Duodenal mucosa (tissue), 2 donors: ENCODE measurements at regions not wholly inside any gene's neighbourhood (a gene's known extent, or its start where the extent isn't known, plus 50 kb on each side); places are given as distances from the start of the nearest gene placed in this dataset.
"Not testable (repeated sequence)": the region's sequence is repeated elsewhere in the genome, so short reads cannot be mapped to it uniquely, and the experiment has no call there.

Experiments
- H3K27ac ChIP-seq: one replicate; pipeline ENCODE4 v1.7.0; 2013; ENCODE audit warnings: low read depth, low read length
- H3K27me3 ChIP-seq, 2 donors: one replicate each; pipeline ENCODE4 v1.7.0; 2013; ENCODE audit warnings: low read length in 2 of 2, control low read depth in 1 of 2; ENCODE audit not compliant: insufficient read depth in 2 of 2, control insufficient read depth in 1 of 2
- H3K36me3 ChIP-seq, 2 donors: one replicate each; pipeline ENCODE4 v1.7.0; 2013; ENCODE audit warnings: low read length in 2 of 2, control low read depth in 1 of 2; ENCODE audit not compliant: insufficient read depth in 2 of 2, control insufficient read depth in 1 of 2
- H3K4me1 ChIP-seq, 2 donors: one replicate each; pipeline ENCODE4 v1.7.0; 2013; ENCODE audit warnings: low read length in 2 of 2, control low read depth in 1 of 2; ENCODE audit not compliant: insufficient read depth in 2 of 2, control insufficient read depth in 1 of 2
- H3K4me3 ChIP-seq, 2 donors: one replicate each; pipeline ENCODE4 v1.7.0; 2013; ENCODE audit warnings: low read length in 2 of 2, low read depth in 1 of 2
- H3K9ac ChIP-seq, 2 donors: one replicate each; pipeline ENCODE4 v1.7.0; 2013; ENCODE audit warnings: low read length in 2 of 2, low read depth in 1 of 2
- H3K9me3 ChIP-seq, 2 donors: one replicate each; pipeline ENCODE4 v1.7.0; 2013; ENCODE audit warnings: low read length in 2 of 2, control low read depth in 1 of 2; ENCODE audit not compliant: control insufficient read depth in 1 of 2

GRCh38 chr6:6980999-6981597 lies 126.7 kb upstream of the RREB1 start:
- no peaks in the 10 kb centered on the region for H3K9me3 ChIP-seq
- no peak overlapping the region for H3K4me3 ChIP-seq
- no peak overlapping the region for H3K27ac ChIP-seq
- H3K36me3 ChIP-seq, result no peaks in the 10 kb centered on the region
- peaks cover 0 to 5% of the 10 kb centered on the region in 2 donors for H3K4me1 ChIP-seq
- no peaks in the 10 kb centered on the region for H3K27me3 ChIP-seq
- no peak overlapping the region for H3K9ac ChIP-seq

GRCh38 chr6:6981681-6982322 lies 126.0 kb upstream of the RREB1 start:
- Histone ChIP-seq H3K9ac (no peak overlapping the region), H3K36me3 (no peaks in the 10 kb centered on the region), H3K4me1 (peaks cover 0 to 5% of the 10 kb centered on the region in 2 donors), H3K9me3 (no peaks in the 10 kb centered on the region), H3K27me3 (no peaks in the 10 kb centered on the region), H3K27ac (no peak overlapping the region), H3K4me3 (no peak overlapping the region)

GRCh38 chr6:6982663-6983062 lies 125.1 kb upstream of the RREB1 start:
- no peaks in the 10 kb centered on the region for H3K36me3 ChIP-seq
- no peaks in the 10 kb centered on the region for H3K9me3 ChIP-seq
- no peak overlapping the region for H3K9ac ChIP-seq
- peaks cover 0 to 5% of the 10 kb centered on the region in 2 donors for H3K4me1 ChIP-seq
- no peaks in the 10 kb centered on the region for H3K27me3 ChIP-seq
- no peak overlapping the region for H3K4me3 ChIP-seq
- no peak overlapping the region for H3K27ac ChIP-seq

- H3K27me3 ChIP-seq, result no peaks in the 10 kb centered on the region
- H3K9ac ChIP-seq, result no peak overlapping the region
- H3K4me1 ChIP-seq, result peaks cover 0 to 5% of the 10 kb centered on the region in 2 donors
- no peaks in the 10 kb centered on the region for H3K36me3 ChIP-seq
- H3K27ac ChIP-seq, result no peak overlapping the region
- no peaks in the 10 kb centered on the region for H3K9me3 ChIP-seq
- no peak overlapping the region for H3K4me3 ChIP-seq
Measured at GRCh38 chr6:6984585-6985366, 123.0 kb upstream of the RREB1 start.

GRCh38 chr6:6986344-6986743 lies 121.4 kb upstream of the RREB1 start:
- Histone ChIP-seq H3K27ac (no peak overlapping the region), H3K4me1 (peaks cover 0 to 5% of the 10 kb centered on the region in 2 donors), H3K27me3 (no peaks in the 10 kb centered on the region), H3K9me3 (no peaks in the 10 kb centered on the region), H3K4me3 (no peak overlapping the region), H3K9ac (no peak overlapping the region), H3K36me3 (no peaks in the 10 kb centered on the region)

- H3K9me3 ChIP-seq, result no peaks in the 10 kb centered on the region
- no peaks in the 10 kb centered on the region for H3K36me3 ChIP-seq
- no peak overlapping the region for H3K9ac ChIP-seq
- no peaks in the 10 kb centered on the region for H3K4me1 ChIP-seq
- no peak overlapping the region for H3K27ac ChIP-seq
- no peaks in the 10 kb centered on the region for H3K27me3 ChIP-seq
- H3K4me3 ChIP-seq, result no peak overlapping the region
Measured at GRCh38 chr6:6987749-6988148, 120.0 kb upstream of the RREB1 start.

- not testable (repeated sequence) for H3K4me3 ChIP-seq, H3K4me1 ChIP-seq, H3K36me3 ChIP-seq, H3K27me3 ChIP-seq, H3K27ac ChIP-seq, H3K9me3 ChIP-seq, H3K9ac ChIP-seq
Measured at GRCh38 chr6:6990059-6990458, 117.7 kb upstream of the RREB1 start.

GRCh38 chr6:6993503-6994237 lies 114.1 kb upstream of the RREB1 start:
- H3K36me3 ChIP-seq, result no peaks in the 10 kb centered on the region
- no peaks in the 10 kb centered on the region for H3K27me3 ChIP-seq
- no peak overlapping the region for H3K4me3 ChIP-seq
- peaks cover 4 to 5% of the 10 kb centered on the region in 2 donors for H3K4me1 ChIP-seq
- H3K9me3 ChIP-seq, result no peaks in the 10 kb centered on the region
- H3K27ac ChIP-seq, result no peak overlapping the region
- no peak overlapping the region for H3K9ac ChIP-seq

GRCh38 chr6:6994796-6995195 lies 113.0 kb upstream of the RREB1 start:
- H3K36me3 ChIP-seq, result no peaks in the 10 kb centered on the region
- no peak overlapping the region for H3K9ac ChIP-seq
- H3K4me3 ChIP-seq, result no peak overlapping the region
- H3K4me1 ChIP-seq, result peaks cover 4 to 5% of the 10 kb centered on the region in 2 donors
- H3K27ac ChIP-seq, result no peak overlapping the region
- no peaks in the 10 kb centered on the region for H3K9me3 ChIP-seq
- H3K27me3 ChIP-seq, result no peaks in the 10 kb centered on the region

- Histone ChIP-seq H3K9me3 (no peaks in the 10 kb centered on the region), H3K4me3 (no peak overlapping the region), H3K9ac (no peak overlapping the region), H3K36me3 (no peaks in the 10 kb centered on the region), H3K27me3 (no peaks in the 10 kb centered on the region), H3K27ac (no peak overlapping the region), H3K4me1 (peaks cover 4 to 5% of the 10 kb centered on the region in 2 donors)
Measured at GRCh38 chr6:6995328-6995727, 112.4 kb upstream of the RREB1 start.
